ENCODE measurements at regions not wholly inside any gene's neighbourhood (a gene's known extent, or its start where the extent isn't known, plus 50 kb on each side); places are given as distances from the start of the nearest gene placed in this dataset.

GRCh38 chr10:27328946-27329345, 88.3 kb upstream of the ACBD5 start:
- TF ChIP-seq TAF1 (IDR thresholded peaks at IDR 0.05; ENCODE audit: borderline replicate concordance, low read depth, low read length) = no peak
- no peak for TF ChIP-seq POLR2AphosphoS5 (IDR thresholded peaks at IDR 0.05; ENCODE audit: low read depth, low read length)

Measured in GM12892 (cell line).